GM10248 (cell line): ENCODE measurements at regions not wholly inside any gene's neighbourhood (a gene's known extent, or its start where the extent isn't known, plus 50 kb on each side); places are given as distances from the start of the nearest gene placed in this dataset.

Experiments used
- CTCF ChIA-PET: fragments of 300-600 bp; sonication (Branson Sonifier 250); formaldehyde crosslinking; extraction: SDS; loops from one replicate; lab custom pipeline; 2021; ENCODE audit warnings: antibody characterized with exemption; lab: Yijun Ruan, JAX
- POLR2A ChIA-PET: fragments of 350-650 bp; sonication (Branson Sonifier 250); formaldehyde crosslinking; extraction: SDS; loops from one replicate; lab custom pipeline; 2020; ENCODE audit warnings: antibody characterized with exemption; lab: Yijun Ruan, JAX
- DNase-seq: peaks from one replicate; pipeline ENCODE4 v3.0.0; 2012; ENCODE audit errors: extremely low spot score
- TF ChIP-seq, protein P1 (sequence below): IDR thresholded peaks from 2 replicates; pipeline ENCODE4 v1.5.1; 2012; ENCODE audit warnings: mild to moderate bottlenecking, low read depth; ENCODE audit errors: extremely low read depth, missing control alignments, control extremely low read depth

- TF ChIP-seq, protein P1, sequence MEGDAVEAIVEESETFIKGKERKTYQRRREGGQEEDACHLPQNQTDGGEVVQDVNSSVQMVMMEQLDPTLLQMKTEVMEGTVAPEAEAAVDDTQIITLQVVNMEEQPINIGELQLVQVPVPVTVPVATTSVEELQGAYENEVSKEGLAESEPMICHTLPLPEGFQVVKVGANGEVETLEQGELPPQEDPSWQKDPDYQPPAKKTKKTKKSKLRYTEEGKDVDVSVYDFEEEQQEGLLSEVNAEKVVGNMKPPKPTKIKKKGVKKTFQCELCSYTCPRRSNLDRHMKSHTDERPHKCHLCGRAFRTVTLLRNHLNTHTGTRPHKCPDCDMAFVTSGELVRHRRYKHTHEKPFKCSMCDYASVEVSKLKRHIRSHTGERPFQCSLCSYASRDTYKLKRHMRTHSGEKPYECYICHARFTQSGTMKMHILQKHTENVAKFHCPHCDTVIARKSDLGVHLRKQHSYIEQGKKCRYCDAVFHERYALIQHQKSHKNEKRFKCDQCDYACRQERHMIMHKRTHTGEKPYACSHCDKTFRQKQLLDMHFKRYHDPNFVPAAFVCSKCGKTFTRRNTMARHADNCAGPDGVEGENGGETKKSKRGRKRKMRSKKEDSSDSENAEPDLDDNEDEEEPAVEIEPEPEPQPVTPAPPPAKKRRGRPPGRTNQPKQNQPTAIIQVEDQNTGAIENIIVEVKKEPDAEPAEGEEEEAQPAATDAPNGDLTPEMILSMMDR, result no peak
- CTCF ChIA-PET, result interaction anchor here (4.3 kb wide), 1 partner anchor 1377 kb away, joined by 18 read pairs; no protein-coding TSS in a partner anchor
- POLR2A ChIA-PET, result no interaction called here
Observed at GRCh38 chr16:75794426-75794825, 68.1 kb upstream of the CPHXL start.

GRCh38 chr16:75798714-75799113 lies 72.4 kb upstream of the CPHXL start:
- TF ChIP-seq, protein P1, result no peak
- DNase-seq, result no peak
- ChIA-PET POLR2A (no interaction called here), CTCF (interaction anchor here (1.2 to 2.0 kb wide), 2 partner anchors 10 to 866 kb away, joined by 3 to 6 read pairs; no protein-coding TSS in a partner anchor)

More at GRCh38 chr16:75794426-75794825, 68.1 kb upstream of the CPHXL start:
- no peak for DNase-seq

- TF ChIP-seq, protein P1, result no peak
- ChIA-PET CTCF (interaction anchor here (0.8 to 1.7 kb wide), 3 partner anchors 9 to 1370 kb away, joined by 3 to 8 read pairs (median 4); no protein-coding TSS in a partner anchor), POLR2A (no interaction called here)
- no peak for DNase-seq
Observed at GRCh38 chr16:75801307-75801706, 75.0 kb upstream of the CPHXL start.

DNA sequence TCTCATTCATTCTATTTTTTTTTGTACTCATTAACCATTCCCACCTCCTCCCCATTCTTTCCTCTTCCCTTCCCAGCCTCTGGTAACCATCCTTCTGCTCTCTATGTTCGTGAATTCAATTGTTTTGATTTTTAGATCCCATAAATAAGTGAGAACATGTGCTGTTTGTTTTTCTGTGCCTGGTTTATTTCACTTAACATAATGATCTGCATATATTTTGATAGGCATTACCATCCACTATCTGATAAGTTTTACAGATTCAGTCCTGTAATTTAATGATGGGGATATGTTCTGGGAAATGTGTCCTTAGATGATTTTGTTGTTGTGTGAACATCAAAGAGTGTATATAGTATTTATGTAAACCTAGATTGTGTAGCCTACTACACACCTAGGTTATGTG lies 77.5 kb upstream of the CPHXL start:
- TF ChIP-seq, protein P1, result no peak
- ChIA-PET CTCF (no interaction called here), POLR2A (no interaction called here)
- no peak for DNase-seq

DNA sequence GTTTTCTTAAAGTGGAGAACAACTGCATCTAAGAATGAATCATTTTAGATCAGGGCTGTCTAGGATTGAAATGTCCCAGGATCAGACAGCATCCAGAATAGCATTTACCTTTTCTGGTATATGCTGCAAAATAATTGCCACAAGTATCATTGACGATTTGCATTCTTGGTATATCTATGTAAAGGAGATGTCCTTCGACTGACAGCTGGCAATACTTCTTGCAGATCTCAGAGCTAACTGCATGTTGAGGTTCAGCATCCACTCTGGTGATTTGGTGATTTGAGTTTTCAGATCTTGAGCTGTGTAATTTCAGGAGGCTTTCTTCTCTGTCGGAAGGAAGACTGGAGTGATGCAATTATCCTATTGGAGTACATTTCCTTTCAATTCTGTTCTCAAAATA lies 78.1 kb upstream of the CPHXL start:
- DNase-seq, result no peak
- ChIA-PET POLR2A (no interaction called here), CTCF (no interaction called here)
- TF ChIP-seq, protein P1, result no peak

DNA sequence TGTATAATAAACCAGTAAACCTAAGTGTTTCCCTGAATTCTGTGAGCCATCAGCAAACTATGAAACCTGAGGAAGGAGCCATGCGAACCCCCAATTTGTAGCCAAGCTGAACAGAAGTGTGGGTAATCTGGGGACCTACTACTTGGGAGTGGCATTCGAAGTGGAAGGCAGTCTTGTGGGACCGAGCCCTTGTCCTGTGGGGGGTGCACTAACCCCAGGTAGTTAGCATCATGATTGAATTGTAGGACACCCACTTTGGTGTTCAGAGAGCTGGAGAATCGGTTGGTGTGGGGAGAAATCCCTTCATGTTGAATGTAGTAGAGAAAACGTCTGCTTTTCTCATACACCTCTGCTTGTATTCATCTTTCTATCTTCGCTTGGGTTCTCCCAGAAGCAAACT lies 79.7 kb upstream of the CPHXL start:
- CTCF ChIA-PET, result no interaction called here
- no peak for DNase-seq
- TF ChIP-seq, protein P1, result no peak
- POLR2A ChIA-PET, result no interaction called here
